GM12892 (cell line): ENCODE measurements at regions not wholly inside any gene's neighbourhood (a gene's known extent, or its start where the extent isn't known, plus 50 kb on each side); places are given as distances from the start of the nearest gene placed in this dataset.

Experiments
- POLR2A ChIP-seq: IDR thresholded peaks from 2 replicates; pipeline ENCODE4 v1.6.1; 2011; ENCODE audit warnings: low read depth, low read length, control low read depth
- POLR2AphosphoS5 ChIP-seq: IDR thresholded peaks from 2 replicates; pipeline ENCODE4 v1.6.1; 2011; ENCODE audit warnings: low read depth, low read length, control low read depth
- TAF1 ChIP-seq: IDR thresholded peaks from 2 replicates; pipeline ENCODE4 v1.6.1; 2011; ENCODE audit warnings: low read depth, mild to moderate bottlenecking, control low read depth, low read length, borderline replicate concordance

- TF ChIP-seq POLR2AphosphoS5 (no peak), POLR2A (no peak), TAF1 (no peak)
These were observed 215.5 kb upstream of the VSTM2A start for GRCh38 chr7:54326592-54327167.
